ENCODE measurements at regions not wholly inside any gene's neighbourhood (a gene's known extent, or its start where the extent isn't known, plus 50 kb on each side); places are given as distances from the start of the nearest gene placed in this dataset.

DNA sequence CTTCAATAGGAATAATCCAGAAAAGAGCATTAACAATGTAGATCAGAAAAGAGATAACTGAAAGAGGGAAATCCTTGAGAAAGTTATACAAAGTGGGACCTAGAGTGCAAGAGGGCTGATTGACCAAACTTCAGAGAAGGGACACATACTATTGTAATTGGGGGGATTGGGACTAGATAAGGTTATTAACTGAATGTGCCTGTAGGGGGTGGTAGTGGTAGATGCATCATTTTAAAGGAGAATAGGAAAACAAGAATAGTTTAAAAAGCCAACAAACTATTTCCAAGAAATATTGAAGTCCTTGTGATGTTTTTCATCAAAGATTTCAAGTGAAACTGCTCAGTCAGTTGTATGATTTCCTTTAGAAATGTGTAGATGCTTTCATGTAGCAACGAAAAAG is 468.5 kb downstream of the TAF11L14 start:
- no peak for TF ChIP-seq EZH2 (IDR thresholded peaks at IDR 0.05; ENCODE audit: insufficient read depth, poor library complexity, severe bottlenecking)
- no peak for TF ChIP-seq EZH2phosphoT487 (IDR thresholded peaks at IDR 0.05; ENCODE audit: insufficient read depth, low read depth)
